GM10248 (cell line): ENCODE measurements at regions not wholly inside any gene's neighbourhood (a gene's known extent, or its start where the extent isn't known, plus 50 kb on each side); places are given as distances from the start of the nearest gene placed in this dataset.

Experiments
- CTCF ChIA-PET: fragments of 300-600 bp; sonication (Branson Sonifier 250); formaldehyde crosslinking; extraction: SDS; loops from one replicate; lab custom pipeline; 2021; ENCODE audit warnings: antibody characterized with exemption; lab: Yijun Ruan, JAX
- POLR2A ChIA-PET: fragments of 350-650 bp; sonication (Branson Sonifier 250); formaldehyde crosslinking; extraction: SDS; loops from one replicate; lab custom pipeline; 2020; ENCODE audit warnings: antibody characterized with exemption; lab: Yijun Ruan, JAX
- DNase-seq: peaks from one replicate; pipeline ENCODE4 v3.0.0; 2012; ENCODE audit errors: extremely low spot score
- TF ChIP-seq, protein P1 (sequence below): IDR thresholded peaks from 2 replicates; pipeline ENCODE4 v1.5.1; 2012; ENCODE audit warnings: mild to moderate bottlenecking, low read depth; ENCODE audit errors: extremely low read depth, missing control alignments, control extremely low read depth

DNA sequence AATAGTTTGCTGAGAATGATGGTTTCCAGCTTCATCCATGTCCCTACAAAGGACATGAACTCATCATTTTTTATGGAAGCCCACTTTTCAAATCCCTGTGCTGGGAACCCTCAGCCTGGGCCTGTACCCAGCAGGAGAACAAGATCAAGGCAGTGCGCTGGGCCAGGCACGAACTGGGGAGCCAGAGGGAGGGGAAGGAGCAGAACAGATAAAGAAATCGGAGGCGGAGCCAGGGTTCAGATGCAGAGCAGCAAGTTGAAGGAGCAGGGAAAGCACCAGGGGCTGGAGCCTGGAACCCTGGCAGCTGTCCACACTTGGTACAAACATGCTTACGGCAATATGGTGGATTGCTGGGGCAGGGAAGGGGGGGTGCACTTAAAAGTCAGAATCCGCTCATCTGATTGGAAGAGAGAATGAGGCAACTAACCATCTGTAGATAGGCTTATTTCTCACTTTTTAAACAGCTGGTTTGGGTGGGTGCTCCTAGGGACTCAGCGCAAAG lies 107.5 kb downstream of the NOG start:
- ChIA-PET CTCF (interaction anchor here (1.3 kb wide), 1 partner anchor 14 kb away, joined by 3 read pairs; no protein-coding TSS in a partner anchor), POLR2A (no interaction called here)
- TF ChIP-seq, protein P1, sequence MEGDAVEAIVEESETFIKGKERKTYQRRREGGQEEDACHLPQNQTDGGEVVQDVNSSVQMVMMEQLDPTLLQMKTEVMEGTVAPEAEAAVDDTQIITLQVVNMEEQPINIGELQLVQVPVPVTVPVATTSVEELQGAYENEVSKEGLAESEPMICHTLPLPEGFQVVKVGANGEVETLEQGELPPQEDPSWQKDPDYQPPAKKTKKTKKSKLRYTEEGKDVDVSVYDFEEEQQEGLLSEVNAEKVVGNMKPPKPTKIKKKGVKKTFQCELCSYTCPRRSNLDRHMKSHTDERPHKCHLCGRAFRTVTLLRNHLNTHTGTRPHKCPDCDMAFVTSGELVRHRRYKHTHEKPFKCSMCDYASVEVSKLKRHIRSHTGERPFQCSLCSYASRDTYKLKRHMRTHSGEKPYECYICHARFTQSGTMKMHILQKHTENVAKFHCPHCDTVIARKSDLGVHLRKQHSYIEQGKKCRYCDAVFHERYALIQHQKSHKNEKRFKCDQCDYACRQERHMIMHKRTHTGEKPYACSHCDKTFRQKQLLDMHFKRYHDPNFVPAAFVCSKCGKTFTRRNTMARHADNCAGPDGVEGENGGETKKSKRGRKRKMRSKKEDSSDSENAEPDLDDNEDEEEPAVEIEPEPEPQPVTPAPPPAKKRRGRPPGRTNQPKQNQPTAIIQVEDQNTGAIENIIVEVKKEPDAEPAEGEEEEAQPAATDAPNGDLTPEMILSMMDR: no peak
- DNase-seq: no peak

DNA sequence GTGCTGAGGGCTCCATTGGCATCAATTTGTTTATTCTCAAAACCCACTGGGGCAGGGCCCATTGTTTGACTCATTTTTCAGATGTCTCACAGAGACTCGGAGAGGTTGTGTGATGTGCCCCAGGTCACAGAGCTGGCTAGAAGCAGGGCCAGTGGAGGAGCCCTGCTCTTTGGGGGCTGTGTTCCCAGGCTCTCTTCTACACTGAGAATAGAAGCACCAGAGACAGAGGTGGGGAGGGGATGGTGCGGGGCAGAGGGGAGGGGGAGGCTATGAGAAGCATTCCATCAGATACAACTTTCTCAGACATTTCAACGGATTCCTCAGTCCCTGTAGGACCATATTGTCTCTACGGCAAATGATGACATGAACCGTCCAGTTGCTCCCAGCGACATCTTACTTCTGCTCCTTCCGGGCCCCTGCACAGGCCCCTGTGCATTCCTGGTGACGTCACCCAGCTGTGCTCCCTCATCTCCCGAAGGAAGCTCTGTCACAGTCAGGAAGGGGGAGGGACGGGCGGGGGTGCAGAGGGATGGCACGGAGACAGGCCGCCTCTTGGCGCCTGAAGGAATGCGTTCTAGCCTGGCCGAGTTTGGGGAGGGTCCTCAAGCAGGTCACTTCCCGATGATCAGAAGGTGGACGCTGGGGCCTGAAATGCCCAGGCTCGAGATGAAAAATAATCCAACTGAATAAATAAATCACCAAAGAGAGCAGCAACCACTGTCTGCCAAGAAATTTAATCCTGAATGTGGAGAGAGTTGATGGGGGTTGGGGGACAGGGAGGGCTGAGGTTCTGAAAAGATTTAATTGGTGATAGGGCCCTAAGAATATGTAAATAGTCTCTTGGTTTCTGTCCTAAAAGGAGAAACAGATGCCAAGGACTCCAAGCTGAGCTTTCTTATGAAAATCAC lies 114.1 kb downstream of the NOG start:
- POLR2A ChIA-PET: no interaction called here
- CTCF ChIA-PET: interaction anchor here (1.4 to 6.2 kb wide), 3 partner anchors 9 to 125 kb away, joined by 3 to 38 read pairs (median 3); no protein-coding TSS in a partner anchor
- TF ChIP-seq, protein P1: no peak
- DNase-seq: no peak

DNA sequence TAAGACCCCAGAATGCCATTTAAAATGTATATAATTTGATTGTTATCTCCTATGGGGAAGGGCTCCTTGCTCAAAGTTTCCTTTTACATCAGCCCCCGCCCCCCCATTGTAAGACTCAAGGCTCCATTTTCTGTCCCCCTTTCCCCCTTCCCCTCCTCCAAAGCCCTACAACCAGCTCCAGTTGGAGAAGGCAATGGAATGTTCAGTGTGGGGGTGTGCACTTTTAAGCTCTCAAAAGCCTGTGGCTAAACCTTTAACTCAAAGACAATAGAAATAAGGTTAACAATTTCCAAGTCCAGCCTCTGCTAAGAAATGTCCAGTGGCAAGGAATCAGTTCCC lies 114.7 kb downstream of the NOG start:
- ChIA-PET POLR2A (no interaction called here), CTCF (interaction anchor here (1.4 to 6.2 kb wide), 2 partner anchors 8 to 116 kb away, joined by 3 to 38 read pairs; no protein-coding TSS in a partner anchor)
- DNase-seq: no peak
- TF ChIP-seq, protein P1: no peak

DNA sequence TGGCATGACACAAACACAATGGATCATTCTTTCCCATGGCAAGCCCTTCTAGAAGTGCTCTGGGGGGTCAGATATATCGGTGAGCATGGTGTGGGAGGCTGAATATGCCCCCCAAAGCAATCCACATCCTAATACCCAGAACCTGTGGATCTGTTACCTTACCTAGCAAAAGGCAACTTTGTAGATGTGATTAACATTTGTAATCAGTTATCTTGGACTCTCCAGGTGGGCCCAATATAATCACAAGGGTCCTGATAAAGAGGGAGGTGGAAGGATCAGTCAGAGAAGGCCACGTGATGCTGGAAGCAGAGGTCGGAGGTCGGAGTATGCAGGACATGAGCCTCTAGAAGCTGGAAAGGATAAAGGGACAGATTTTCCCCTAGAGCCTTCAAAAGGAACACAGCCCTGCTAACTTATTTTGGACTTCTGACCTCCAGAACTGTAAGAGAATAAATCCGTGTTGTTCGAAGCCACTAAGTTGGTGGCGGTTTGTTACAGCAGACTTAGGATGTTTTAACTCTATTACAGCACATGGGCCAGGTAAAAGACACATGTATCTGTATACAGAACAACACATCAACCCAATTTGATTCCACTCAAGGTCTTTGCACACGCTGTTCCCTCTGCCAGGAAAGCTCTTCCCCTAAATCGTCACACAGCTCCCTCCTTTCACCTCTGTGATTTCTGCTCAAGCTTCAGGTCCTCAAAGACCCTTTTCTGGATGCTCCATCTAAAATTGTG lies 115.3 kb downstream of the NOG start:
- DNase-seq: no peak
- TF ChIP-seq, protein P1: no peak
- CTCF ChIA-PET: interaction anchor here (1.4 kb wide), 1 partner anchor 117 kb away, joined by 3 read pairs; no protein-coding TSS in a partner anchor
- POLR2A ChIA-PET: no interaction called here

DNA sequence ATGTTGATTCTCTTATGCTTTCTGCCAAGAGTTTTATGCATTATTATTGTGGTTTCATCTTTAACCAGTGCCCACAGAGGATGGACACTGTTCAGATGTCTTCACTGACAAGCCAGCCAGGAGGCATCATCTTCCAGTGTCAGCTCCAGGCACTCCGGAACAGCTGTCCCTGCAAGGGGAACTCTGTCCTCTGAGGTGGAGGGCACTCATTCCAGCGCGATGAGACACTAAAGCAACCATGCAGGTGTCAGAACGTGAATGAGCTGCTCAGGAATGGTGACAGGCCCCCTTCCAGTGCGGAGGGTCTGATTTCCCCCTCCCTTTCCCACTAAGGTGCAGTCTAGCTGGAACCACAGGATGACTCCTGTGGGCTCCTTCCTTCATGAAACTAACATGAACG lies 117.5 kb downstream of the NOG start:
- TF ChIP-seq, protein P1: no peak
- no peak for DNase-seq
- ChIA-PET POLR2A (no interaction called here), CTCF (no interaction called here)
